T follicular helper cell (primary cell): ENCODE measurements at regions not wholly inside any gene's neighbourhood (a gene's known extent, or its start where the extent isn't known, plus 50 kb on each side); places are given as distances from the start of the nearest gene placed in this dataset.

ENCODE experiments used
- DNase-seq: peaks from one replicate; pipeline ENCODE4 v3.0.0-alpha.2; 2020; ENCODE audit warnings: low read depth

DNA sequence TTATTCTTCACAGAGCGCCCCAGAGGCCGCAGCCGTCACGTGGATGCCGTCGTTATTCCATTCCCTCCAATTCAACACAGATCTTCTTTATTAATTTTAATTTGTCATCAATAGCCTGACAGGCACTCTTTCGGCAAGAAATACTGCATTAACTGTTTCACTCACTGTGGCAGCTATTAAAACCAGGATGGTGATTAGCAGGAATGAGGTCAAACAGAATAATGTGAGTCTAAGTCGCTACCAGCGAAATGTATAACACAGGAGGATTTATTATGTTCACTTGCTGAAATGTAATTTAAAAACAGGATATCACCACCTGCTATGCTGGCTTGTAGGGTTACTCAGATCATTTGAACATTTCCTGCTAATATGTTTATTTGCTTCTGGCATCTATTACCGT is 74.2 kb upstream of the MGMT start:
- no peak for DNase-seq

DNA sequence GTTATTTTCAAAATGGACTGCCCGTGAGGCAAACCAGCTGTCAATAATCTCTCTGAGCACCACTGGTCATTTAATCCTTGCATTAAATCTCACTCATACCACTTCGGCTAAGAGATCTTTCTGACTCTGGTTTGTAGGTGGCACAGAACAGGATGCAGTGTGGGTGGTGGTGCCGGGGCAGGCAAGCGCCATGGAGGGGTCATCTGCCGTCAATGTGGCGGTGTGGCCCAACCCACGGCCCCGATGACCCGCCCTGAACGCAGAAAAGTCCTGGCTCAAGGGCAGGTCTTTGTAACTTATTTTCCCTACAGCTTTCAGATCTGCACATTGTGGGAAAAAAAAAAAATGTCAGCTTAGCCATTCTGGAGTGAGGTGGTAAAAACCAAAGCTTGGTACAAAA is 73.2 kb upstream of the MGMT start:
- no peak for DNase-seq

DNA sequence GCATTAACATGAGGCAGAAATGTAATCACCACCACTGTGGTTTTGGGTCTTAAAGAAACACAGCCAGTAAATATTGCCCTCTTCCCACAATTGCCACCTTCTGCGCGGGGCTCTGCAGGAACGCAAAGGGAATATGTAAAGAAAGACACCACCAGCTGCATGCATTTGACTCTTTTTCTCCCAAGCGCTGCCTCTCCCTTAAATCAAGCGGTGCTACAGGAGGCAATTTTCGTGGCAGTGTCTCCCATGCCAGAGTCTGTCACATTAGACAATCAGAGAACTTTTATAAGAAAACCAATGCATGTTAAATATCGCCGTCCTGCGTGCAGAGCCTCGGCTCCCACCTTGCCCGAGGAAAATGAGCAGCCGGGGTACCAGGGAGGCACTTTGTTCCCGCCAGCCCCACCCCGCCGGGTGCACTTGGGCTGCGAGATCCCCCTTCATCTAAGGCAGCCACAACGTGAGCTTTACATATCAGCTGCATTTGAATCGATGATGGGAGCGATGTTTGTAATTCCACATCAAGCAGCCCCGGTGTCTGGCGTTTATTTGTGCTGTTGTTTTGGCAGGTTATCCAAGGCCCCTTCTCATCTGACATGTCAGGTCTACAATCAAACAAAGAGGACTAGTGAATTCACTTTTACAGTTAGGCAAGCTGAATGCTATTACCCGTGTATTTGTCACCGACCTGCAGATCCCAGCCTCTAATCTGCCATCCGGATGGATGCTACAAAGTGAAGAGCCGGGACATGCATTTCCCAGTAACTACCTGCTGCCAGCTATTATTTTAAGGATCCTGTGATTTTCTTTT is 72.3 kb upstream of the MGMT start:
- no peak for DNase-seq

DNA sequence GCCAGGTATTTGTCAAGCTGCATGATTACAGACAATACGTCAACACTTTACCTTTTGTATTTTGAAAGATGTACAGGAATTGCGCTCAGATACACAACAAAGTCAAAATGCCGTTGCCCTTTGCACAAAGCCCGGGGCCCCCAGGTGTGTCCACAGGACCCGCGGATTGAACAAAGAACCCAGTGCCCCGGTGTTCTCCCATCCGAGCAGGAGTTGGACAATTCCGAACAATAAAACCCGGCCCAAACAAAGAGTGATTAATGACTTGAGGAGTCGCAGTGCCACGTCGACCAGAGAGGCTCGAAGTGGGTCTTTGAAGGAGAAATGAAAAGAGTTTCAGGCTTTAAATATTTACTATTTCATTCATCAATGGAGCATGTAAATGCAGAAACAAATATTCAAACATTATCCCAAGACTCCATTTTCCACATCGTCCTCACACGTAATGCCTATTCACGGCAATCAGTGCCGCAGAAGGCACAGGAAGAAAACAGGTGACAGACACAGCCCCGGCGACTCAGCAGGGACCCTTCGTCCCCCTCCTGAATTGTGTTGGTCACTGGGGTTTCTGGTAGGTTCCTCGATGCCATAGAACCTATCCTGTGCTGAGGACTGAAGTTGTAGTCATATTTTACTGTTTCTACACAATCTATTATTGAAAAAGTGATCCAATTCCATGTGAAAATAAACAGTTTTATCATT is 70.9 kb upstream of the MGMT start:
- no peak for DNase-seq

DNA sequence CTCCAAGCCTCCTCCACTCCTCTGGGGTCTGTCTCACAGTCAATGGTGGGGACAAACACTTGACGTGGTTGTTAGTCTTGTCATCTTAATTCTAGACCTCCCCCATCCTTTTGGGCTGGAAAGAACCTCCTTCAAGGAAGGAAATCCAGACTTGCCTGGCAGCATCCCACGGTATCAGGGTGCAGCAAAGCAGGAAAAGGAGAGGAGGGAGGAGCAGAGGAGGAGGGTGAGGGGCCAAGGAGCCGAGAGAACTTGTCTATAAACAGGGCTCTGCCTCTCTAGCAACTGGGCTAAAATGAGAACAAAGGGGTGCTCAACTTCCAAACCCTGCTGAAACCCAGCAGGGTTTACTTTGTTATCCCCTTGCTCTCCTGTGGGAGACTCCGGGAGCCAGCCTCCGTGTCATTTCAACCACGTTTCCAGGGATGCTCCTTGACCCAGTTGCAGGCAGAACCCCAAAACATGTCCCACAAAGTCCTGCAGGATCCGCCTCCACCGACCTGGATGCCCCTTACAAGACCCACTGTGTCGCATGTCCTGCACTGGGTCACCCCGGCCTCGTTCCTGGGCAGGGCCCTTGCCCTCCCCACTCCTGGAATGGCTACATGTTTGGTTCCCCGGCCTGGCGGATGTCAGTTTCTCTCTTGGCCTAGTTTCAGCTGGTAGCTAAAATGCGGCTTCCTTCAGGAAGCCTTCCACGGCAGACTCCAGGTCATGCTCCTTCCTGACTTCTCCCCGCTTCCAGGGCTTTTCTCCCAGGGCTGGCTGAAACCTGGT is 69.7 kb upstream of the MGMT start:
- no peak for DNase-seq

DNA sequence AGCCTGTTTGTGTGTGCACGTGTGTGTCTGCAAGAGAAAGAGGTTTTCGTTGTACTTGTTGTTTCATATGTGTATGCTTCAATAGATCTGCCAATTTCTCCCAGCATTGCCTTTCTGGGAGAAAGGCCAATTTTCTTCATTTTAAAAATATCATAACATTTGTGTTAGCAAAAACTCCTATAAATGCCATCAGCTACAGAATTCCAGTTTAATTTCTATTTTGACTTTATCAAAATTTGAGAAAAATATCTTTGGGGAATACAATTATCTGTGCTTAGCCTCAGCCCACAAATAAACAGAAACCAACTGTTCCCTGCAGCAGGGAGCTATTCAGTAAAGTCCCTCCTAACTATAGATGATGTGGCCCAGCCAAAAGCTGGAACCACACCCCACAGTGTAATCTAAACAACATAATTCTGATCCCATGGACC is 68.3 kb upstream of the MGMT start:
- no peak for DNase-seq

DNA sequence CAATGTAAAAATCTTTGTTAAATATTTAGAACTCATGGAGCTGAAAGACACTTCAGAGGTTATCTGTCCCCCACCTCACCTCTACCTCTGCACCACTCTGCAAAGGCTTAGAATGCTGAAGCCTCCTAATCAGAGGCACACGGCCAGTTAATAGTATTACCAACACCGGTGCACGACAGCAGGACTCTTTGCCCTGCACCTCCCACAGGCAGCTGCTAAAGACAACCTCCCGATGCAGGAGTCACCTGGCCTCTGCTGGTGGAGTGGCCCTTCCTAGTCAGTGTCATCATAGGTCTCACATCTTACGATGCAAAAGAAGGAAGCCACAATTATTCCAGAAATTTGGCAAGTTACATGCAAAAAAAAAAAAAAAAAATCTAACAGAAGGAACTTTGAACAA is 66.6 kb upstream of the MGMT start:
- DNase-seq: no peak

DNA sequence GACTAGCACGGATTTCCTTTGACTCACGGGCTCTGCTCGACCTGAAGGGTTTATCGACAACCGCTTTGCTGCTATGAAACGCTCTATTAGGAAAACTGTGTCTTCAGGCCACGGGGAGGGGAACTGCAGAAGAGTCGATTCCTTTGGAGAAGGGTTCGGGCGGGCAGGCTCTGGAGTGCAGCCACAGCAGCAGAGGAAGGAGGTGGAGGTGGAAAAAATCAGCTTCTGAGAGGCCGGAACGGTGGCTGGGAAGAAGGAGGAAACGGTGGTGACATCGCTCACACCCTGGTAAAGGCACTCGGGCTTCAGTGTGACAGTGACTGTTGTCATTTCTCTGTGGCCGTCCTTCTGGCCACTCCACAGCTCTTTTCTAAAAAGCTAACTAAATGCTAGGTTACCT is 64.6 kb upstream of the MGMT start:
- no peak for DNase-seq

DNA sequence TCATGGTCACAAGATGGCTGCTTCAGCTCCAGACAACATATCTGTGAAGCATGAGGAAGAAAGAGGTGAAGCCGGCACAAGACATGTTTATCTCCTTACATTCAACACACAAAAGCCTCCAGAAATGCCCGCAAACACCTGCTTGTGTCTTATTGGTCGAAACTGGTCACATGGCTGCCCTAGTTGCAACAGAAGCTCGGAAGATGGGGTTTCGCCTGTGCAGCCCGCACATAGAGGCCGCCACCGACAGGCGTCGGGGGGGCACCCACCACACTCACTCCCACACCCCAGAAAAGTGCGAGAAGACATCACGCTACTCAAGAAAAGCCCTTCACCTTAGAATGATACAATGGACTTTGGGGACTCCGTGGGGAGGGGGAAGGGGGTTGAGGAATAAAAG is 63.0 kb upstream of the MGMT start:
- DNase-seq: no peak

DNA sequence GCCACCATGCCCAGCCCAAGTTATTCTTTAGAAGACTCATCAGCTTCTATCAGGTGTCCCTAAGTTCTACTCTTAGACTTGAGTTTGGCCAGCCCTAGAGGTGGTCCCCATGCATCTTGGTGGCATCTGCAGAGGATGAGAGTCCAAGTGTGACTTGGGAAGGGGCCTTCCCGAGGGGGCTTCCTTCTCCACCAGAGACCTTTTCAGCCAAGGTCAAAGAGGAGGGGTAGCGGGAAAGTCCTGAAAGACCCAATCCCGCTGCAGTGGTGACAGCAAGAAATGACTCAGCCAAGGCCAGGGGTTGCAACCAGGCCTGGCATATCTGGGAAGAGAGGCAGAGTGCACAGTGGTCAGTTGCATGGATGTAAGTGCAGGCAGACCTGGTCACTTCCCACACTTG is 61.7 kb upstream of the MGMT start:
- no peak for DNase-seq

DNA sequence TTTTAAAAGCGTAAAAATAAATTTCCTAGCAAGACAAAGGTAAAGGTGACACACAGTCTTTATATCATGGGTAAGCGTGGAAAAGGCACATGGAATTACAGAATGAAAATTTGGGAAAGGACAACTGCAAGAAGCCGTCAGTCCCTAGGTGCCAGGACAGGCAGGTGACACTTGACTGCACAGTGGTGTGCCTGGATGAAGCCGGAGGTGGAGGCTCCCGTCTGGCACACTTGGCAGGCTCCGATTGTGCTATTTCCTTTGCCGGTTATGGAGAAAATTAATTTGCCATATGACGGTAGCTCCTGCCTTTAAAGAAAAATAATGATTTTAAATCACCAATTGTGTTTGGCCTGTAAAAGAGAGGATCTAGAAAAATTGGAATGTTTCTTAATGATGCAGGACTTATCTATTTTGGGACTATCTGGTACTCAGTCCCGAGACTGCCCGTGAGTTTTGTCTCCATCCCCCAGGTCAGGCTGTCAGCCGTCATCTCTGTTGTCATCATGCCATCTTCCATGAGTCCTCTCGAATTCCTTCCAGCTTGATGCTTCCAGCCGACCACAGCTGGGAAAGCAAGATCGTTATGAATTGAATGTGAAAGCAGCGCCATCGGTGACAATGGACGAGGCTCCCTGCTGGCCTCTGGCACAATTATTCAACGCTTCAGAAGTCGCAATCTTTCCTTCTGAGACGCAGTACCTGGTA is 56.2 kb upstream of the MGMT start:
- DNase-seq: no peak

DNA sequence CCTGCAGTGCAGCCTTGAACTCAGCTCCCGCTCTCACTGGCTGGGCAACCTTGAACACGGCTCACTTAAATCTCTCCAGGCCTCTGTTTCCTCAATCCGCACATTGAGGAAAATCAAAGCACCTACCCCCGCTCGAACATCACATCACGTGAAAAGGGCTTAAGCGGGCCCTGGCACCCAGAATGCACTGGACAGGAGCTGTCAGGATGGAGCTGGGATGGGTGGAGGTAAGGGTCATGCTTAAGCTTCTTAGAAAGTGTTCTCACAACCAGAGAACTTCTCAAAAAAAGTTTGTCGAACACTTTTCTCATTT is 55.7 kb upstream of the MGMT start:
- no peak for DNase-seq

DNA sequence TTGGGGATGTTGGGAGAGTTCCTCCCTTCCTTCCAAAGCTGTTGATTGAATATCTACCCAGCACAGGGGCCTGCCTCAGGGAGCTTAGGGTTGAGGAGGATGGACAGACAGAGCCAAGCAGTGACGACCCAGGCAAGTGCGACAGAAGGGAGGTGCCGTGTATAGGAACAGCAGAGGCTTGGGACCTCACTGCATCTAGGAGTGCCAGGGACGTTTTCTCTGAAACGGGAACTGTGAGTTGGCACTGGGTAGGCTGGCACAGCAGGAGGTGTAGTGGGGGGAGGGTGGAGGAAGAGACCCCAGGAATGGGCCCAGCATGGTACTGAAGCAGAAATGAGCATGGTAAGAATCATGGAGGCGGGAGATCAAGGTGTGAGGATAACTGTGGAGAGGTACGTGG is 55.3 kb upstream of the MGMT start:
- DNase-seq: no peak

DNA sequence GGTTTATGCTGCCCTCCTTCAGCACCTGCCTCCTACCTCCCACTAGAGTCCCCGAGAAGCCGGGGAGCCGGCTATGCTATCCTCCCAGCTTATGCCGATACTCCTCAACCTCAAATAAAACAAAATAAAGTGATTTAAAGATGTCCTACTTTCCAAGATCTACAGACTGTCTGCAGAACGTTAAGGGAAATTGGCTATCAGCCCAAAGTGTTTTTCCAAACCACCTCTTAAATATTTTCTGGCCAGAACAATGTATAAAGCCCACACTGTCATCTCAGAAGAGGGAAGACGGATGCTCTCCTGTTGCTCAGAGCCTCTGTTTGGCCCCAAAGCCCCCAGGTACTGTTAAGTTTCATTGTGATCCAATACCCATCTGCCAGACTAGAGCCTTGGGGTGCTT is 54.0 kb upstream of the MGMT start:
- DNase-seq: no peak

DNA sequence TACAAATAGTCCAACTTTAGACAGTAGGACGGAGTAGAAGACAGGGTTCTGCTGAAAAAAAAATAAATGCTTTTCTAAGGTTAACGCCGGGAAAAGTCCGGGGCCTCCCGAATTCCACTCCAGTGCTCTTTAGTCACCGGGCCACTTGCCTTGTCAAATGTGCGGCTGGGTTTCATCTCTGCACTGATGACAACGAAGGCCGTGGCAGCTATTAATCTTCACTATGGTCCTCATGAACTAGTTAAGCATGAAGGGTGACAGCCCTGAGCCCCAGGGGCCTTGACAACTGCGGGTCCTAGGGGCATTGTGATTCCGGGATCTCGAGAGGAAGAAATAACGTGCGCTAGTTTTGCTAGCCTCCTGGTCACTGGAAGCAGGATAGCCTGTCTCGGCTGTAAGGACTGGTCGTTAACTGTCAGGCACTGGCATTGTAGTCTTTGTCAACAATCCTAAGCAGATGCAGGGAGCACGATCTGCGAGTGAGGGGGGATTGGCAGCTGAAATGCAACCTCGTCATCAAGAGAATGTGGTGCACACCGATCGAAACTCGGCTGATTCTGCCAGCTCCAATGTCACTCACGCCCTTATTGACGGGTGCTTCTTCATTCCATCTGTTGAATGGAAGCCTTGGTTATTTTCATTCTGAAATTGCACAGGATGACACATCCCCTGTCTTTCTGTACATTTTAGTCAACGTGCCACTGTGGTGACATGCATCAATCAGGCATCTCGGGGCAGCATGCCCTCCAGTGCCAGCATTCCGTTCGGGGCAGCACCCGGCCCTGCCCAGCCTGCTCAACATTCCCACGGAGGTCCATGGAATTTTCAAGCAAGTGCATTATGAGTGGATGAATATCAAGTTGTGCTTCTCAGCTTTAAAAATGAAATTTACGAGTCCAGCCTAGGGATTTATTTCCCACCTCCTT is 51.6 kb upstream of the MGMT start:
- no peak for DNase-seq

DNA sequence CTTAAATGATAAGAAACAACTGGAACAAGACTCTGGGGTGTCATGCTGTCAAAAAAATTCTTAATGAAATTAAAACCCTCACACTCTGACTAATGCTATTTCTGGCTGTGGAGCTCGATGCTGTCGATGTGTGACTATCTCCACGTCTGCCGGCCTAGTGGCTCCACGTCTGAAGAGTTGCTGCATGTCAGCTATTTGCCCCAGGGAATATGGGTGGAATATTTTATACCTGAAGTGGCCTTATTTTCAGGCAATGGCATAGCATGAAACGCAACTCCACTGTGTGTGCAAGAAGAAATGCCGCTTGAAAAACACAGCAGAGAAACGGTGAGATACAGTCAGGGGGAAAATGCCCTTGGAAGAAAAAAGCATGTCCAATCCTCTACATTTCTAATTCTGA is 50.9 kb upstream of the MGMT start:
- DNase-seq: no peak

DNA sequence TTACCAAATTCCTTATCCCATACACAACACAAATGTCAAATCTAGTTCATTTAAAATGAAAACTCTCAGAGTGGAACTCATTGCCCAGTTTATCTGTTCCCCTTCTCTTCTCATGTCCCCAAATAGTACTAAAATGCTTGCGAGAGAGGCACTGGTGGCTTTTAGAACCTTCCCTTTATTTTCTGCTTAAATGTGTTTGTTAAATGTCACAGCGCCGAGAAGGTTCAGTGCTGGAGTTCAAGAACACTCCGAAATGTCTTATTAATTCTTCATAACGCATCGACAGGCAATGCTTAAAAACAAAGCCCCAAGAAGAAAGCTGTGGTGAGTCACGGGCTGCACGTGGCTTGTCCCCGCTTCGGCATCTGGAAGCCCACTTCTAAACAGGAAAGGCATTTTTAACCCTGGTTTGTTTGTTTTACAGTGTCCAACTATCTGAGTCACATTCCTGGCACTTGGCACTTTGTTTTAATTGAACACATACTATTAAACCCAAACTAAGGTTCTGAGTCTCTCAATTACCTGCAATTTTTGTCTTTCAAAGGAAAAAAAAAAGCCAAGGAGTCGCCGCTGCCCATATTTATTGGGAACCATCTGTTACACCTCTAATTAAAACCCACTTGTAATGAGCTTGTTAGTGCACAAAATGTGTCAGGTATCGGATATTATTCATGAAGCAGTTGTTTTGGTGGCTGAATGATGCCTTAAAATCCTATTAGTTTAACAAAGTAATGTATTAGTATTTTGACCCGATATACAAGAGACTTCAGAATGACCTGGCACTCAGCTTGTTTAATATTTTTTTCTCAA is 49.9 kb upstream of the MGMT start:
- no peak for DNase-seq
